PC-9 (cell line): ENCODE measurements at regions not wholly inside any gene's neighbourhood (a gene's known extent, or its start where the extent isn't known, plus 50 kb on each side); places are given as distances from the start of the nearest gene placed in this dataset.

Source experiments
- BruUV-seq: library from RNA; stranded (reverse); fragments of 400-500 nt; replicated peaks from 2 replicates; lab custom pipeline; 2021; lab: Mats Ljungman, UMichigan
- CTCF ChIA-PET: fragments of 300-600 bp; sonication (Branson Sonifier 250); formaldehyde crosslinking; loops from one replicate; lab custom pipeline; 2022; ENCODE audit warnings: antibody characterized with exemption; lab: Charles Lee
- POLR2A ChIA-PET: fragments of 300-600 bp; sonication (Branson Sonifier 250); formaldehyde crosslinking; loops from one replicate; lab custom pipeline; 2022; ENCODE audit warnings: antibody characterized with exemption; ENCODE audit not compliant: unreplicated experiment; lab: Charles Lee
- DNase-seq, 2 experiments: peaks; one replicate each; pipeline versions ENCODE4 v3.0.0 to v3.0.0-alpha.2; 2015 to 2022; ENCODE audit warnings: mixed read lengths in 1 of 2
- H2AFZ ChIP-seq: fragments of 200-600 bp; sonication (generic); 2 replicates; pipeline ENCODE4 v1.8.1; 2017; ENCODE audit warnings: antibody characterized with exemption
- H3F3A ChIP-seq: fragments of 200-600 bp; sonication (generic); 2 replicates; pipeline ENCODE4 v1.8.1; 2017; ENCODE audit warnings: antibody characterized with exemption, mild to moderate bottlenecking, low read depth; ENCODE audit not compliant: insufficient read depth
- H3K27ac ChIP-seq: fragments of 200-600 bp; sonication (generic); 2 replicates; pipeline ENCODE4 v1.6.1; 2016; ENCODE audit warnings: mixed run types
- H3K27me3 ChIP-seq: fragments of 200-600 bp; sonication (generic); 2 replicates; pipeline ENCODE4 v1.6.1; 2016; ENCODE audit warnings: low read depth, mixed run types; ENCODE audit not compliant: insufficient read depth
- H3K36me3 ChIP-seq: fragments of 200-600 bp; sonication (generic); 2 replicates; pipeline ENCODE4 v1.6.1; 2016; ENCODE audit warnings: low read depth, mixed run types
- H3K4me1 ChIP-seq: fragments of 200-600 bp; sonication (generic); replicated peaks from 2 replicates; pipeline ENCODE4 v1.6.1; 2016; ENCODE audit warnings: mixed run types; ENCODE audit not compliant: insufficient read depth
- H3K4me2 ChIP-seq: fragments of 200-600 bp; sonication (generic); 2 replicates; pipeline ENCODE4 v1.6.1; 2017; ENCODE audit warnings: mixed run types
- H3K4me3 ChIP-seq: fragments of 200-600 bp; sonication (generic); 2 replicates; pipeline ENCODE4 v1.6.1; 2016; ENCODE audit warnings: mixed run types
- H3K79me2 ChIP-seq: fragments of 200-600 bp; sonication (generic); 2 replicates; pipeline ENCODE4 v1.6.1; 2017; ENCODE audit warnings: low read depth, mixed run types
- H3K9me2 ChIP-seq: fragments of 200-600 bp; sonication (generic); 2 replicates; pipeline ENCODE4 v1.8.1; 2017; ENCODE audit warnings: mild to moderate bottlenecking; ENCODE audit not compliant: insufficient read depth
- H3K9me3 ChIP-seq: fragments of 200-600 bp; sonication (generic); 2 replicates; pipeline ENCODE4 v1.8.1; 2016; ENCODE audit warnings: low read depth; ENCODE audit not compliant: insufficient read depth
- H4K20me1 ChIP-seq: fragments of 200-600 bp; sonication (generic); 2 replicates; pipeline ENCODE4 v1.8.1; 2017; ENCODE audit not compliant: insufficient read depth
- CTCF ChIP-seq: fragments of 200-600 bp; sonication (generic); conservative IDR thresholded peaks from 2 replicates; pipeline ENCODE4 v1.6.1; 2017; ENCODE audit warnings: mixed run types, antibody characterized with exemption, mild to moderate bottlenecking, moderate library complexity
- EZH2 ChIP-seq: fragments of 200-600 bp; sonication (generic); IDR thresholded peaks from 2 replicates; pipeline ENCODE4 v1.8.0; 2017; ENCODE audit warnings: antibody characterized with exemption, low read depth
- intact Hi-C: fragments of 100-400 bp; cut with micrococcal nuclease; formaldehyde crosslinking; loops from one replicate; pipeline ENCODE4 v1.10.0; 2022; ENCODE audit not compliant: unreplicated experiment

GRCh38 chr13:108558489-108558888 lies 70.9 kb upstream of the MYO16 start:
- POLR2A ChIA-PET: no interaction called here
- no TSS peak for BruUV-seq

GRCh38 chr13:108560093-108560492 lies 69.3 kb upstream of the MYO16 start:
- H3K27ac ChIP-seq: no peak overlapping the region
- POLR2A ChIA-PET: no interaction called here
- H3K4me1 ChIP-seq: no peaks in the 10 kb centered on the region
- H3K4me2 ChIP-seq: no peak overlapping the region
- H3K9me3 ChIP-seq: 0 out of 2 replicates have a peak, but pooled peaks cover 3% of the 10 kb centered on the region
- peaks cover 25% of the 10 kb centered on the region for H3K27me3 ChIP-seq
- CTCF ChIA-PET: no interaction called here
- TF ChIP-seq CTCF (no peak), EZH2 (no peak)
- H3F3A ChIP-seq: no peaks in the 10 kb centered on the region
- H4K20me1 ChIP-seq: no peaks in the 10 kb centered on the region
- no peak for DNase-seq
- BruUV-seq: no TSS peak
- H3K9me2 ChIP-seq: no peaks in the 10 kb centered on the region
- H2AFZ ChIP-seq: no peak overlapping the region
- no peaks in the 10 kb centered on the region for H3K36me3 ChIP-seq
- H3K4me3 ChIP-seq: no peak overlapping the region
- no peaks in the 10 kb centered on the region for H3K79me2 ChIP-seq
- intact Hi-C loops: no loop called here

More at GRCh38 chr13:108558489-108558888, 70.9 kb upstream of the MYO16 start:
- intact Hi-C loops: no loop called here
- H3K36me3 ChIP-seq: no peaks in the 10 kb centered on the region
- H3K4me2 ChIP-seq: no peak overlapping the region
- no peaks in the 10 kb centered on the region for H4K20me1 ChIP-seq
- H3K9me3 ChIP-seq: 0 out of 2 replicates have a peak, but pooled peaks cover 3% of the 10 kb centered on the region
- TF ChIP-seq EZH2 (no peak), CTCF (no peak)
- H3K27me3 ChIP-seq: peaks cover 38% of the 10 kb centered on the region
- no peak overlapping the region for H3K4me3 ChIP-seq
- H3F3A ChIP-seq: no peaks in the 10 kb centered on the region
- H3K9me2 ChIP-seq: no peaks in the 10 kb centered on the region
- H3K4me1 ChIP-seq: no peaks in the 10 kb centered on the region
- CTCF ChIA-PET: no interaction called here
- no peak for DNase-seq
- no peak overlapping the region for H3K27ac ChIP-seq
- H3K79me2 ChIP-seq: no peaks in the 10 kb centered on the region
- H2AFZ ChIP-seq: no peak overlapping the region

GRCh38 chr13:108561149-108561548 lies 68.3 kb upstream of the MYO16 start:
- Histone ChIP-seq H3K27ac (no peak overlapping the region), H3F3A (no peaks in the 10 kb centered on the region), H3K4me3 (no peak overlapping the region), H3K9me2 (no peaks in the 10 kb centered on the region), H3K4me2 (no peak overlapping the region), H3K4me1 (no peaks in the 10 kb centered on the region), H2AFZ (no peak overlapping the region), H3K9me3 (0 out of 2 replicates have a peak, but pooled peaks cover 3% of the 10 kb centered on the region), H4K20me1 (no peaks in the 10 kb centered on the region), H3K79me2 (no peaks in the 10 kb centered on the region), H3K36me3 (no peaks in the 10 kb centered on the region), H3K27me3 (peaks cover 15% of the 10 kb centered on the region)
- POLR2A ChIA-PET: no interaction called here
- intact Hi-C loops: no loop called here
- TF ChIP-seq CTCF: no peak
- TF ChIP-seq EZH2: no peak
- no peak for DNase-seq
- CTCF ChIA-PET: no interaction called here
- no TSS peak for BruUV-seq
